ENCODE measurements at regions not wholly inside any gene's neighbourhood (a gene's known extent, or its start where the extent isn't known, plus 50 kb on each side); places are given as distances from the start of the nearest gene placed in this dataset.

GRCh38 chr22:46055911-46056545 lies 79.1 kb upstream of the WNT7B start:
- TF ChIP-seq CTCF (IDR thresholded peaks at IDR 0.05; ENCODE audit: low read depth, low read length): no peak
- H3K4me1 ChIP-seq: peaks cover 22% of the 10 kb centered on the region
- DNase-seq: peak; percentile 68
- no peaks in the 10 kb centered on the region for H3K36me3 ChIP-seq
- H3K9me3 ChIP-seq: no peaks in the 10 kb centered on the region
- peak overlapping the region; percentile 72 for H3K4me3 ChIP-seq (ENCODE audit: low read depth, low read length)
- no peaks in the 10 kb centered on the region for H3K27me3 ChIP-seq

- Histone ChIP-seq H3K9me3 (no peaks in the 10 kb centered on the region), H3K4me3 (ENCODE audit: low read depth, low read length) (peak overlapping the region; percentile 72), H3K36me3 (no peaks in the 10 kb centered on the region), H3K27me3 (no peaks in the 10 kb centered on the region), H3K4me1 (peaks cover 22% of the 10 kb centered on the region)
- no peak for TF ChIP-seq CTCF (IDR thresholded peaks at IDR 0.05; ENCODE audit: low read depth, low read length)
- DNase-seq: no peak
Observed at GRCh38 chr22:46056546-46057245, 79.7 kb upstream of the WNT7B start.

- no peaks in the 10 kb centered on the region for H3K9me3 ChIP-seq
- H3K27me3 ChIP-seq: no peaks in the 10 kb centered on the region
- TF ChIP-seq CTCF (IDR thresholded peaks at IDR 0.05; ENCODE audit: low read depth, low read length): no peak
- DNase-seq: no peak
- no peaks in the 10 kb centered on the region for H3K36me3 ChIP-seq
- H3K4me1 ChIP-seq: peaks cover 20% of the 10 kb centered on the region
- H3K4me3 ChIP-seq (ENCODE audit: low read depth, low read length): peak overlapping the region; percentile 72
Observed at GRCh38 chr22:46057246-46058090, 80.5 kb upstream of the WNT7B start.

- H3K4me1 ChIP-seq: peaks cover 18% of the 10 kb centered on the region
- H3K36me3 ChIP-seq: no peaks in the 10 kb centered on the region
- H3K4me3 ChIP-seq (ENCODE audit: low read depth, low read length): peak overlapping the region; percentile 72
- DNase-seq: peak; percentile 53
- TF ChIP-seq CTCF (IDR thresholded peaks at IDR 0.05; ENCODE audit: low read depth, low read length): no peak
- no peaks in the 10 kb centered on the region for H3K9me3 ChIP-seq
- H3K27me3 ChIP-seq: no peaks in the 10 kb centered on the region
Observed at GRCh38 chr22:46058091-46058420, 81.1 kb upstream of the WNT7B start.

GRCh38 chr22:46058591-46059519 lies 81.9 kb upstream of the WNT7B start:
- H3K4me1 ChIP-seq: peaks cover 25% of the 10 kb centered on the region
- H3K27me3 ChIP-seq: no peaks in the 10 kb centered on the region
- no peaks in the 10 kb centered on the region for H3K9me3 ChIP-seq
- TF ChIP-seq CTCF (IDR thresholded peaks at IDR 0.05; ENCODE audit: low read depth, low read length): no peak
- no peaks in the 10 kb centered on the region for H3K36me3 ChIP-seq
- peak; percentile 49 for DNase-seq
- peak overlapping the region; percentile 72 for H3K4me3 ChIP-seq (ENCODE audit: low read depth, low read length)

Data from BE2C (cell line).